ENCODE measurements at regions not wholly inside any gene's neighbourhood (a gene's known extent, or its start where the extent isn't known, plus 50 kb on each side); places are given as distances from the start of the nearest gene placed in this dataset.

DNA sequence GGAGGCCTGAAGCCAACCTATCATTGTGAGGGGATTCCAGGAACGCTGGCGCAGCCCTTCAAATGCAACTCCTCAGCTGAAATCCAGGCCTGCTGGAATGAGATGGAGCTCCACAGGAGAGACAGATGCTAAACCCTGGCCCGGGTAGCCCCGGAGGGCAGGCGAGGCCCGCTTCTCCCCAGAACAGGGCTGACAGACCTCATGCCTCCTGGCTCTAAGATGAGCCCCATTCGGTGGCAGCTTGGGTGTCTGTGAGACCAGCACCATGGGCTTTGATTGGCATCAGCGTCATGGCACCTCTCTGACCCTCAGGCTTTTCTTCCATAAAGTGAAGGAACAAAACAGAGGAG, 382.2 kb downstream of the BCL11B start:
- no peak for DNase-seq (ENCODE audit: low read depth)

DNA sequence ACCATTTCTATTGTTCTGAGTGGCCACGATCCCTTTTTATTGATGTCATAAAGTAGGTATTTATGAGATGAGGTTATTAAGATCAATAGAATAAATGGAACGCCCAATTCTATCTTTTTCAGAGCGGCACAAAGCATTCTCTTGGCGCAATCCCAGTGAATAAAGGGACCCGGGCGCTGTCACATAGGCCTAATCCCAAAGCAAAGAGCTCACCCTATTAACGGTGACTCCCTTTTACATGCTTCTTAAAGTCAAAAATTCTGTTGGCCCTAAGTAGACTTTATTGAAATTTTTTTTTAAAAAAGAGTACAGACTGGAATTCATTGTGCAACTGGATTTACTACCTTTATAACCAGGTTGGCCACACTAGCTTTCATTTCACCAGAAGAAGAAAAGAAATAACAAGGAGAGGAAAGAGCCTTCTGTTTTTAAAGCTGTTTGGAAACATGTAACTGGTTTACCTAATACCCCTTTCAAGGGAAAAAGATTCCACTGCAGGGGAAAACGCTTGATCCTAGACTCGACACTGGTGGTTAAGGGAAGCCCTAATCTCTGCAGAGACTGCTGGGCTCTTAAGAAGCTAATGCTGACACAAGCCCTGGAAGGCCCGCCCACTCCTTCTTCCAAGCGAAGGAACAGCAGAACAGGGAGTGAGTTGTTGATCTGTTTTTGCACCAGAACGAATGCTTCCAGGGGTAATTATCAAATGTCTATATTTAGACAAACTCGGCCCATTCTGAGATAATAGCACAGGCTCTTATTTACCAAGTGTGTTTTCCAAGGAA, 381.2 kb downstream of the BCL11B start:
- DNase-seq (ENCODE audit: low read depth) = no peak

GRCh38 chr14:98893675-98894074, 378.3 kb downstream of the BCL11B start:
- no peak for DNase-seq (ENCODE audit: low read depth)

GRCh38 chr14:98894600-98894999, 377.4 kb downstream of the BCL11B start:
- DNase-seq (ENCODE audit: low read depth) = no peak

DNA sequence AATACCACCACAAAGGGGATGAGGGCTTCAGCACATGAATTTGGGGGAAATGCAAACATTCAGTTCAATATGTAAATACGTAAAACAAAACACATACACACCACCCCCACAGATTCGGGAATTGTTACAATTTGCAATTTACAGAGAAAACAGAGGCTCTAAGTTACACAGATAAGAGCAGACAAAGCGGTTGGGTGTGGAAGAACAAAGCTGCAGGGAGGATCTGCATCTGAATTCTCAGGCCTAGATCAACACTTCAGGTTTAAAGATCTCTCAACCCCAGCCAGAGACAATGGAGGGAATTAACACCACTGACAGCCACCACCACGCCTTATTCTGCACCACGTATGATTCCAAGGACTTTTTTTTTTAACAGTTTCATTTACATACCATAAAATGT, 375.5 kb downstream of the BCL11B start:
- no peak for DNase-seq (ENCODE audit: low read depth)

GRCh38 chr14:98897605-98898309, 374.2 kb downstream of the BCL11B start:
- no peak for DNase-seq (ENCODE audit: low read depth)

GRCh38 chr14:98899441-98899840, 372.6 kb downstream of the BCL11B start:
- no peak for DNase-seq (ENCODE audit: low read depth)

DNA sequence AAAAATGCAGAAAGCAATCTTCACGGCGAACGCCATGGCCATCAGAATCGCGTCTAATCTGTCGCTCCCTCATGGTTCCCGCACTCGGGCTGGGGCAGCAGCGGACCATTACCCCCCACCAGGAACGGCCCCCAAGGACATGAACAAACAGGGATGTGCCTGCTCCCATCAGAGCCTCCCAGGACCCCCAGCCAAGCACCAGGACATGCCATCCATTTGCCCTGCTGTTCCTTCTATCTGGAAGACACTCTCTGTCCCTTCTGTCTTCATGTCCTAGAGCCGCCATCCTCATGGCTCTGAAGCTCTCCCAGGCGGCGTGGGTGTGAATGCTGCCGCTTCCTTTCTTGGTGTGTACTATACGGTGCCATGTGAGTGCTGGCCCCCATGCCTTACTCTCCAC, 371.8 kb downstream of the BCL11B start:
- DNase-seq (ENCODE audit: low read depth) = no peak

- no peak for DNase-seq (ENCODE audit: low read depth)
These were observed 371.2 kb downstream of the BCL11B start for GRCh38 chr14:98900798-98901197.

DNA sequence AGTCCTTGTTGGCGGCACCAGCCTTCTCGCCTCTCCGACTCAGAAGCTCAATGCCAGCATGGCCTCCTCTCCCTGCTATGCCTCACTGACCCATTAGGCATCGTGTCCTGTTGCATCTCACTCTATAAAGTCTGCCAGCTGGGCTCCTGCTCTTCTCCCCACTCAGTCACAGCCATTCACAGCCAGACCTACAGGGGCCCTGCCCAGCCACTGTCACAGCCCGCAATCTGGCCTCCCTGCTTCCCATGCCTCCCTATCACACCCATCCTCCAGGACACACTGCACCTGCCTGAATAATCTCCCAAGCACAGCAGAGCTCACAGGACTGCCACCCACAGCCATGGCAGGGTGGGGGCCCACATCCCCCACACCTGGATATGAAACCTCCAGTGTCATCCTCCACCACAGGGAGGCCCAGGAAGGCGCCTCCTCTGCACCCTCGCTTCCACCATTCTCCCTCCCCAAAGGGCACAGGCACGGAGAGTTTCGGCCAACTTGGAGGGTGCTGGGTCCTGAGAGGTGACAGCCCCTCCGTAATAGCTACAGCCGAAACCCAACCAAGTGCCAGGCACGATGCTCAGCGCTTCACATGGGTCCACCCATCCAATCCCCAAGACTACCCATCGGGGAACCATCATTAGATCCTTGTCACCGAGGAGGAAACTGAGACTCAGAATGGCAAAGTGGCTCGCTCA, 370.3 kb downstream of the BCL11B start:
- DNase-seq (ENCODE audit: low read depth) = no peak

DNA sequence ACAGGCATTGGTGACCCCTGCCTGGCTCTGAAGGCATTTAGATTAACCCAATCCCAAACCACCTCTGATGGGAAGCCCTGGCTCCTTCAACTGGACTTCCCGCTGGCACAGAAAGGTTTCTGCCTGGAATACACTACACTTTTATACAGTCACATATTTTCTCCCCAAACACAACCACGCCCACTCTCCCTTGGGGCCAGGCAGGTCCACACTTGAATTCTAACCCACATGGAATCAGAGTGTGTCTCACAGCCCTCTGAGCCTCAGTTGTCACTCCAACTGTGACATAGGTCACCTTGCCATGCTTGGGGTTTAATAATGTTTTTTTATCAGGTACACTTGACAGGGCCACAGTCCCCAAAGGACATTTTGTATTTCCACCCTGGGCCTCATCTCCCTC, 368.6 kb downstream of the BCL11B start:
- no peak for DNase-seq (ENCODE audit: low read depth)

GRCh38 chr14:98904677-98905076, 367.3 kb downstream of the BCL11B start:
- DNase-seq (ENCODE audit: low read depth) = no peak

DNA sequence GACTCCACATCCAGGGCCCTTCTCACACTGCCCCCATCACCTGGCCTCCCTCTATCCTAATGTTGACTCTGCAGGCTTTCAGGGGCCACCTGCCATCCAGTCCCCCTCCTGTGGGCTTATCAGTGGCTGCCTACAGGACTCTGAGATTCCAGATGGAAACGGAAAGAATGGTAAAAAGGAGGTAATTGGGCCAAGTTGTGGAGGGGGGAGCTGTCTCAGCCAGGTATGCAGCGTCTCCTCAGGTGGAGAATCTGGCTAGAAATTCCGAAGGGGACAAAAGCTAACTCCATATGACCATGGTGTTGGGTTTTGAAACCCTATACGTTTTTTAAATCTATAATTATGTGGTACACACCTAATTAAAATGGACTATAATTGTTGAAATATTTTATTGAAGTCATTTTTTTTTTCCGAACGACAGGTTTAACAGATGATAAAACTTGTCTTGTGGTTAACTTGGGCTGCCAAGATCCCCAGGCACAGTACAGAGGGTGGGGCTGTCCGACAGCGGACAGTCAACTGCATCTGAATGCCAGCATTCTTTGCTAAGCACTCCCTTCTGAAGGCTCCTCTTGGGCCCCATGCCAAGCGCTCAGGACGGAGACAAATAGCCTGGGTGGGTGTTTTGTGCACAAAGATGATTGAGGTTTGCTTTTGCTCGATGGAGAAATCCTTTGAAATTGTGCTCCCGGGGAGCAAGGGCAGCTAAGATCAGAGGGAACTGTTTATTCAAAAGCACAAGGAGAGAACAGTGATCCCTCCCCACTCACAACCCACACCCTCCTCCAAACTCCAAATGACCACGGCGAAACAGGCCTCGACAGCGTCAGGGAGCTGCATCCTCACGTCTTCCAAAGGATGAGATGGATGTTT, 365.6 kb downstream of the BCL11B start:
- no peak for DNase-seq (ENCODE audit: low read depth)

GRCh38 chr14:98907271-98907670, 364.7 kb downstream of the BCL11B start:
- DNase-seq (ENCODE audit: low read depth) = no peak

DNA sequence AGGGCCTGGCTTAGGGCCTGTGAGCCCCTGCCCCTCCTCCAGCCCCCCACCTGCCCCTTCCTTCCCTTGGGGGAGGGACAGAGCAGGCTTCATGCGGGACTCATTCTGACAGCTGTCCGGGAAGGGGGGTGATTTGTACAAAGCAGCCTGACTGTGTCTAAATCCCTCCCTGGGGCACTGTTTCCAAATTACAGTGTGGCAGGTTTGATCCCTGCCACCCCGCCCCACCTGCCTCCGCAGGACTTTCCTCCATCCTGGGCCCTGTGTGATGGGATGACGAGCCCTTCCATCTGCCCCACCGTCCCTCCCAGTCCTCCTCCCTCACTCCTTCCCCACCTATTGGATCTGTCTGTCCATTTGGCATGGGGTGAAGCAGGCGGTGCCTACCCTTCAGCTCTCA, 363.9 kb downstream of the BCL11B start:
- DNase-seq (ENCODE audit: low read depth) = no peak

DNA sequence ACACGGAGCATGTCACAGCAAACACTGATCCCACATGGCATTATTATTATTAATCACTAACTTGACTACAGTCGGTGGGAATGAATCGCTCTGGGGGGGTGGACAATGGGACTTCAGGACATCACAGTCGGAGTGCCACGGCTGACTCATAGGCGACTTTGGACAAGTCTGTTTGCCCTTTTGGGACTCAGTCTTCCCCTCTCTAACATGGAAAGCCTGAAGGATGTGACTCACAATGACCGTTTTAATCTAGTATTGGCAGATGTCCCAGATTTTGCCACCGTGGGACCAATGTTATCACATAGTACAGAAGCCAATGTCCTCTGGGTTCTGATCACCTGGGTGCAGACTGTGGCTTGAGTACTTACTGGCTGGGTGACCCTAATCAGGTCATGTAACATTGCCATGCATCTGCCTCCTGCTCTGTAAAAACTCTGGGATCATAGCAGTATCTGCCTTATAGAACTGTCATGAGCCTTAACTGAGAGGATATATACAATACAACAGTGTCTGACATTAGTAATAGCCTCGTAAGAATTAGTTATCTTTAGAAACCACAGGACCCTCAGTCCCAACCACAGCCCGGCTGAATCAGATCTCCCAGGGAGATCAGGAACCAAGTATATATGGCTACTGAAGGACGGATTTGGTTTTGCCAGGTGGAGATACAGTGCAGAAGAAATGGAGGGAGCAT, 362.6 kb downstream of the BCL11B start:
- no peak for DNase-seq (ENCODE audit: low read depth)

DNA sequence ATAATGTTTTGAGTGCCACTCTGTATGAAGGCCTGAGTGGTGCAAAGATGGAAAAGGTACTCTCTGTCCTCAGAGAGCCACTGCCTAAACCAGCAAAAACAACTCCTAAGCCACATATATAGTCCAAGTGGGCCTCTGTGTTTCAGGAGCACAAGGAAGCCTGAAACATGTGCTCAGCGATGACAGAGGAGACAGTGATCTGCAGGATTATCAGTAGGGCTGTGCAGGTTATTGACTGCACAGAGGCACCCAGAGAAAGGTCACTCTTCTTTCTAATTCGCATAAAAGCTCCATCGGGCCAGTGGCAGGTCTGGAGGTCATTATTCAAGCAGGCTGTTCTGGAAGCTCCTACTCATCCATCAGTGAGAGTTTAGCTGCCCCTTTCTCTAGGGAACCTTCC, 361.9 kb downstream of the BCL11B start:
- no peak for DNase-seq (ENCODE audit: low read depth)

- DNase-seq (ENCODE audit: low read depth) = no peak
These were observed 359.3 kb downstream of the BCL11B start for GRCh38 chr14:98912655-98913054.

DNA sequence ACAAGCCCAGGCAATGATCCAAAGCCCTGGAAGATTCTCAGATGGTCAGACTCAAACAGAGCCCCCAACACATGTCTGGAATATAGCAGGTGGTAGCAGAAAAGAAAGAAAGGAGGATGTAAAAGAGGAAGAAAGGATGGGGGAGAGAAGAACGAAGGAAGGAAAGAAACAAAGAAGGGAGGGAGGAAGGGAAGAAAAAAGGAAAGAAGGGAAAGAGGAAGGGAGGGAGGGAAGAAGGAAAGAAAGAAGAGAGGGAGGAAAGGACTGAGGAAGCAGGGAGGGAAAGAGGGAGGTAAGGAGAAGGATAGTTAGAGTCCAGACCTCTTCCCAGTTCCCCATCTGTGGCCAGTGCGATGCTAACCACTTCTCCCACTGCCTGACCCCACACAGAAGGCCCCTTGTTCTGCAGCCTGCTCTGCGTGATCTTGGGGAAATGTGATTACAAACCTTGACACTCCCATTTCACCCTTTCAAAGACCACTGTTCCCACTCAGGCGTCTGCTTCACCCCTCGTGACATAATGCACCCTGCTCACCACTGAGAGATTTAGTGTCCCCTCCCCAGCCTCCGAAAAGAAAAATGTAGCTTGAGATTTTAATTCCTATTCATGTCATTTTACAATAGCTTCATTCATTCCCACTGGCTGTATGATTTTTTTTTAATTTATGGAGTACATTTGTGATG, 357.9 kb downstream of the BCL11B start:
- no peak for DNase-seq (ENCODE audit: low read depth)

DNA sequence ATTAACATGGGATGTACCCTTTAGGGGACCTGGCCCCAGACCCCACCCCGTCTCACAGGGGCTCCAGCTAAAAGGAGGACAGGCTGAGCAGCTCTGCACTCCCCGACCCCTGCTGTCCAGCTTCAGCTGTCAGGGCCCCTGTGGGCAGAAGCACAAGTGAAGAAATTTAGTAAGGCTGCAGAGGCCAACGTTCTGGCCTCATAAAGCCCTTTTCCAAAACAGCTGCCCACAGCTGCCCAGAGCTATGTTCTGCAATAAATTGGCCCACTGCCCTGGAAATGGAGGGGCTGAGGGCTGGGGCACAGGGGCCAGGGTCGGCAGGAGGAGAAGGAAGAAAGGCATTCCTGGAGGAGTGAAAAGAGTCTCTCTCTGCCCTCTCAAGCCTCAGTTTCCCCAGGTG, 357.1 kb downstream of the BCL11B start:
- DNase-seq (ENCODE audit: low read depth) = no peak

GRCh38 chr14:98915625-98916024, 356.4 kb downstream of the BCL11B start:
- DNase-seq (ENCODE audit: low read depth) = no peak

Measured in T-helper 22 cell (primary cell).